Cerebellar nuclear complex (tissue), 1 donor: ENCODE measurements at regions not wholly inside any gene's neighbourhood (a gene's known extent, or its start where the extent isn't known, plus 50 kb on each side); places are given as distances from the start of the nearest gene placed in this dataset.
"Not testable (repeated sequence)": the region's sequence is repeated elsewhere in the genome, so short reads cannot be mapped to it uniquely, and the experiment has no call there.

Experiments used
- DNase-seq, 2 experiments: peaks; one replicate each; lab custom pipeline; 2025; lab: John Stamatoyannopoulos, UW

DNA sequence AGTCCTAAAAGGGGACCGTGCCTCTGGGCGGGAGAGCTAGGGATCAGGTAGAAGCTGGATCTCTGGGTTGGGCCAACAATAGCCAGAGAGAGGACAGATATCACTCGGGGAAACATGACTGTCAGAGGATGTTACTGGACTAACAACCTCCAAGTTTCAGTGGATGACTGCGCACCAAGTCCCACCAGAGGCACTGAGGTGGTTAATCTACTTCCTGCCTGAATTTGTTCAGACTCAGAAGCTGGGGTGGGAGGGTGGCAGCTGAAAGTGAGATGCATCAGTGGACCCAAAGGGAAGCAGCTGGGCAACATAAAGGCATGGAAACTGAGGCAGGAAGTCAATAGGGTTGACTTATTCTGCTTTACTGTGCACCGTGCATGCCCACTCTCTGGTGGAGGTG lies 130.1 kb upstream of the SLC44A1 start:
- DNase-seq, result no peak

DNA sequence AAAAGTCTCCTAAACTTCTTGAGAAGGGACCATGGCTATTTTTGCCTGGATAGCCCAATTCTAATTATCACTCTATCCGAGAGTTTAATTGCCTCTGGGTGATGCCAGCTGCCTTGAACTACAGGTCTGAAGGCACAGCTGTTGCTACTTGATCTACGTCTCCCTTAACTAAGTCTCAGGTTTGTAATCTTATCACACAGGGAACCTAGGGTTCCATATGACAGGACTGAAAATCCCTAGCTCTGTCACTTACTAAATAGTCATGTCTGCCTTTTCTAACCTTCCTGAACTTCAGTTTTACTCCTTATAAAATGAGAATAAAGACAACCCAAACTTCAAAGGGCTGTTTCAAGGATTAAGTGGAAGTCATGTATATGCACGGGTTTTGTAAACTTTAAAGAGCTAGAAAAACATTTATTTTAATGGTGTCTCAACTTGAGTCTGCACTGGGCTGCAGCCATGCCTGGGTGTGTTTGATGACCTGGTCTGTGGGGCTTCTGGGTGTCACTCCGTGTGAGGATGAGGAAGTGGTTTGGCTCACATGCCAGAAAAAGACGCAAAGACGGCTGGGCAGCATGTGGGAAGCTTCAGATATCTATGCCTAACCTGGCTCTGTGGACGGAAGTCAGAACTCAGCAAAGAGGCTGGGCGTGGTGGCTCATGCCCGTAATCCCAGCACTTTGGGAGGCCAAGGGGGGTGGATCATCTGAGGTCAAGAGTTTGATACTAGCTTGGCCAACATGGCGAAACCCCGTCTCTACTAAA lies 129.3 kb upstream of the SLC44A1 start:
- no peak for DNase-seq

DNA sequence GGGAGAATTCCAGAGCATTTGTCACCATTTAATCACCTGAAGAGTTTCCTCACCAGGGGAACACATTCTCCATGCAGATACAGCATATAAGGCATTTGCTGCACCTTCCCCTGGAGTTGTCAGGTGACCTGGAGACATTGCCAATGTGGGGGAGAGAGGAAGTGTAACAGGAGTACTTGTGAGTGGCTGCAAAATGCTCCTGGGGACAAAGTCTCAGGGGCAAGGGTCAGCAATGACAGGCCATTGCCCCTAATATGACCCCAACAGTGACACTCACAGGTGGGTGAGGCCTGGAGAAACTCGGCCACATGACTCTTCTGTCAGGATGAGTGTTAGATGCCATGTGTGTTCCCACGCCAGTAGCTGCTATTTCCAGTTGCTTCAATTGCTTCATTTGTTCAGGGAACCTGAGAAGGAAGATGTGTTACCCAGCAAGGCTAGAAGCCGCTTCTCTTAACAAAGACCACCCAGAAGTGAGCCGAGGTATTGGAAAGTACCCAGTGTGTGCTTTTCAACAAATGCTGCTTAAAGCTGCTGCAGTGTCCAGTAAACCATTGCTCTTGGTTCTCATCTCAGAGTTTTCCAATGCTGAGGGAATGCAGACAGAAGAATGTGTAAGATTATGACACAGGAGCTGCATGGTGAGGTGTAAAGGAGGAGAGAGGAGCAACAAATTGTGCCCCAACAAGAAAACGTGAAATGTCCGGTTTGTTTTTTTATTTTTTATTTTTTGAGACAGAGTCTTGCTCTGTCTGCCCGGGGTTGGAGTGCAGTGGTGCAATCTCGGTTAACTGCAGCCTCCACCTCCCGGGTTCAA lies 128.2 kb upstream of the SLC44A1 start:
- no peak for DNase-seq

DNA sequence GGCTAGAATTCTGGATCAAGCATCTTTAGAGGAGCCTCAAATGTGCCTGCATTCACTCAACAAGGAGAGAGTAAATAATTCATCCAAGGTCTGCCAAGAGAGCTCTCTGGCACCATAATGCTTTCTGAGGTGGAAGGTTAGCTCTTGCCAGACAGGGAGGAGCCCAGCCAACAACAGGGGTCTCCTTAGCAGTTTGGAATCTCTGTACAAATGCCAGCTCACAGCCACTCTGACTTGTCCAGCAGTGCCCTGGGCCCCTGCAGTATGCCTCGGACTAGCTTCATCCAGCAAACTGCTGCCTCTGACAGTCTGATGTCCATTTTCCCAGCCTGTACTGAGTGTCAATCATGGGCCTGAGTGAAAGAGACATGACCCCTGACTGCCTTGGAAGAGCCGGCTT lies 127.2 kb upstream of the SLC44A1 start:
- no peak for DNase-seq

DNA sequence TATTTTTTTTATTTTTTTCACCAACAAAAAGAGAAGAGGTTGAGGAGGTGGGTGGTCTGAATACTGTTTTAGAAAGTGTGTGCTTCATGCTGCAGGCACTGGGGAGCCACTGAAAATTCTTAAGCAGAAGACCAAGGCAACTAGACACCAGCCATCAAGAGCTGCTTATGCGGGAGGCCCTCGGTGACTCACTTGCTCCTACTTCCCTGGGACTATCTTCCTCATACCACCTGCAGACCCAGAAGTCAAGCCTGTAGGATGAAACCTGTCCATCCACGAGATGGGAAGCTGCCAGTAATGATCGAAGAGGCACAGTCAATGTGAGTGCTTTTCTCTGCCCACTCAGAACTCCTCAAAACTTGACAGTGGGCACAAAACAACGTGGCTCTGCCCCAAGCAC lies 125.8 kb upstream of the SLC44A1 start:
- DNase-seq, result no peak

DNA sequence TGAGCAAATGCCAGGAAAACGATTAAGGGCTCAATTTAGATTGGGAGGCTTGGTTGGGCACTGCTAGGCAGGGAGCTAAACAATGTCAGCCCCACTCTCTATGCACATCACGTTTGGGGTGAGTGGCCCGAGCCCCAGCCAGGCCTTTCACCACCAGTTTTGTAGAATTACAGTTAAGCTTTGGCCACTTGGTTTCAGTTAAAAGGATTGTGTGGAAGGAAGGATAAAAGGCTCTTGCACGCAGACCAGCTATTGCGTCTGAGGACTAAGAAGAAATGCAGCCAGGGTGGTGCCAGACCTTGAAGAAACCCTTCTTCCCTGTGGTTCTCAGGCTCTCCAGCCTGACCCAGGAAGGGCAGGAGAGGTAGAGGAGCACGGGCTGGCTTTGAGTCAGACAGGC lies 125.3 kb upstream of the SLC44A1 start:
- no peak for DNase-seq

DNA sequence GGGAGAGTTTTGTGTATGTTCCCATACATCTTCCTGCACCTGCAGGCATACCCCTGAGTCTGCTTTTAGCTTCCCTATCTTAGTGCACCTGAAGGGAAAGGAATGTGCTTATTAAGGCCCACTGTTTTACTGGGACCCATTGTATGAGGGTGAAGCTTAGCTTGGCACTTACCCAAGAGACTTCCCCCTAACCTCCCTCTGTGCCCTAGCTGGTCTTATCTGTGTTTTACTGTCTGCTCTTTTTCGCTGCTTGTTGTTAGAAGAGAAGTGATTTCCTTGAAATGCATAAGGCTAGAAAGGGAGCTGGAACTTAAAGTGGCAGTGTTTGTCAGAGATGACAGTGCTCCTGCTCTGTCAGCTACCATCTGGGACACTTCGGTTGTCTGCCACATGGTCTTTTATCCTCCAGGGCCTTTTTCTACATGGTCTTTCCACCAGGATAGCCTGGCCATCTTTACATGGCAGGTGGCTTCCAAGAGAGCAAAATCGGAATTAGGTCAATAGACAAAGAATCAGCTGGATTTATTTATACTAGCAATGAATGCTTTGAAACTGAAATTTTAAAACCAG lies 122.5 kb upstream of the SLC44A1 start:
- DNase-seq, result no peak

DNA sequence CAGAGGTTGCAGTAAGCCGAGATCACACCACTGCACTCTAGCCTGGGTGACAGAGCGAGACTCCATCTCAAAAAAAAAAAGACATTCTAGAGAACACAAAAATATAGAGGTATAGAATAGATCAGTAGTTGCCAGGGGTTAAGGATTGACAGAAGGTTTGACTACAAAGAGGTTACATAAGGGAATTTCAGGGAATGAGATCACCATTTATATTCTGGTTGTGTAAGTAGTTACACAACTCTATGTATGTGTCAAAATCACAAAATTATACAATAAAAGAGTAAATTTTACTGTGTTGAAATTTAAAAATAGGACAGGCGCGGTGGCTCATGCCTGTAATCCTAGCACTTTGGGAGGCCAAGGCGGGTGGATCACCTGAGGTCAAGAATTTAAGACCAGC lies 119.9 kb upstream of the SLC44A1 start:
- not testable (repeated sequence) for DNase-seq

DNA sequence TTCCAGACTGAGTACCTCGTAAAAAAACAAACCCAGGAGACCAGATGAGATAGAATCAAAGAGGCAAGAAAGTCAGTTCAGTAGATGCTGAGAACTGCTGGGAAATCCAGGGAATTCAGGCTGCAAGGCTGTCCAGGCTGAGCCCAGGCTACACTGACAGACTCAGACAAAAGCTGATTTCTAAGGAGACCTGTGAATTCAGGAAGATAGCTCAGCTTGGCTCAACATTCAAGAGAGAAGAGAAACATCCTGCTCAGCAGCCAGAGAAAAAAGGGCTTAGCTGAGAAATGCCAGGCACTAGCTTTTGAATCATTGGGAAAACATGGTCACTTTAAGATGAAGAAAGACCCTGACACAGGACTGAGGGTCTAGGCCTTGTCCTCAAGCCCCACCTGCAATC lies 118.2 kb upstream of the SLC44A1 start:
- DNase-seq, result no peak

DNA sequence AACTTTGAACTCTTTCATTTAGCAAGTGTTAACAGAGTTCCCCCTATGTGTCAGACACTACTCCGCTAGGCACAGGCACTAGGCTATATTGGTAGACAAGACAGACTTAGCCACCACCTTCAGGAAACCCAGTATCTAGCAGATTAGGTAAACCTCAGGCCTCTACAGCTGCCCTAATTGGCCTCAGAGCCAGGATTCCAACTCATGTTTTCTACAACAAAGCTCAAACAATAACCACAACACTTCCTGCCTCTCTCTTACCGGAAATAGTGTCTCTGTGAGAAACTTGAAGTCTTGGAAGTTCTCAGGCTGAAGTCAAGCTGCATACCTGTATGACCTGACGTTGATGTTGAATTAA lies 116.6 kb upstream of the SLC44A1 start:
- no peak for DNase-seq

DNA sequence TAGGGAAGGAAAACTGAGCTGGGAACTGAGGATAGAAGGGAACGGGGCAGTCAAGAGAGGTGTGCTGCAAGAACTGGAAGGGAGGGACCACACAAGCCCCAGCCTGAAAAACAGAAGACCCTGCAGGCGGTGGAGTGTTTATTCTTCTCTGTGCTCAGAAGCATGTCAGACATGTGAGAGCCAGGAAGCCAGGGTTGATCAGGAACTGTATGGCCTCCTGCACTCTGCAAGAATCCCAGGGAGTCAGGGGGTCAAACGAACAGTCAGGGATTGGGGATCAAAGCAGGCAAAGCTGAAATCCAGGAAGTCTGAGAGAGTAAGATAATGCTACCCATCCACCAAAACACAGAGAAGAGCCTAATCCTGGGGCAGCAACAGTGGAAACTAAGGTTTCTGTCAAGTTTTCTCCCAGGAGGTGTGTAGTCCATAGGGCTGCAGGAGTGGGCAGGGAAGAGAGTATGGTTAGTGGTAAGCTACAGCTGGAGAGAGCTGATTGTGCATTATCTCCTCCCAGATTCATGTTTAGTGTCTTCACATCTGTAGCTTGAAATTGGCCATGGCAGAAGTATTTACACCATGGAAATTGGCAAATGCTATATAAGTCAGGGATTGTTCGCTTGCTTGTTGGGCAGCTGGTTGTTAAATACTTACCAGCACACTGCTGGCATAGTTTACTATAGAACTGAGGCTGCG lies 115.4 kb upstream of the SLC44A1 start:
- no peak for DNase-seq

DNA sequence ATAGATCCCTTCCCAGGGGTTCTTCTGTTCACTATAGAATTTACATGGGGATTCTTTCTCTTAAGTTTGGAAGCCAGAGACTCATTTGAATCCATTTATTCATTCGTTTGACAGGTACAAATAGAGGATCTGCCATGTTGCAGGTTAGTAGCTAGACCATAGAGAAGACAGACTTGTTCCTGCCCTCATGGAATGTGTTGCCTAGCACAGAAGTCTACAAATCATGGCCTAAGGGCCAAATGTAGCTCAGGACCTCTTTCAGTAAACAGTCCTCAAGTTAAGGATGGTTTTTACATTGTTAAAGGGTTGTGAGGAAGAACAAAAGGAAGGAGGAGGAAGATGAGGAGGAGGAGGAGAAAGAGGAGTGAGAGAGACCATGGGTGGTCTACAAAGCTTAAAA lies 114.7 kb upstream of the SLC44A1 start:
- no peak for DNase-seq

DNA sequence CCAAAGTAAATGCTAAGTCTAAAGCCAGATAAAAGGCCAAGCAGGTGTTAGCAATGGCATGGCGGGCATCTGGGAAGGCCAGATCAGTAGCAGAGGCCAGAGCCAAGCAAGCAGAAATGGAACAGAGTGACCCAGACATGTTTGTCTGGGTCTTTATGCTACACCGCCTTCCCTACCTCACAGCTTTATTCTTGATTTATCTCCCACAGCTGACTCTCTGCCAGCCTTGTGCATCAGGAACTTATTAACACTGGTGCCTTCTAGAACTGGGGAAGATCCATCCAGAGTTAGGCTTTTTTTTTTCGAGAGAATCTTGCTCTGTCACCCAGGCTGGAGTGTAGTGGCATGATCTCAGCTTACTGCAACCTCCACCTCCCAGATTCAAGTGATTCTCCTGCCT lies 112.5 kb upstream of the SLC44A1 start:
- no peak for DNase-seq

DNA sequence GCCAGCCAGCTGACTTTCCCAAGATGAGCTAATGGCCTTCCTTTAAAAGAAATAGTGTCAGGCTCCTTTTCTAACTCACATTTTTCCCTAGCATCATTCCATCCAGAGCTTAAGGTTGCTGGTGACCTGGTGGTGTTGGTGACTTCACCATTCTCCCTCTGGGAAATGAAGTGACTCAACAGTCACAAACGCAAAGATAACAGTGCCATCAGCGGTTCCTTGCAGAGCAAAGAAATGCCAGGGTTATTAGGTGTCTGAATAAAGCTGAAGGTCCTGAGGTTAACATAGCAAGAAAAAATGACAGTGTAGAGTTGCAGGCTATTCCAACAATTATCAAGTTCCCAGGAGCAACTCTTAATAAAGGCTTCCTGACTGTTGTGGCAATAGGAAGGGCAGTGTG lies 111.8 kb upstream of the SLC44A1 start:
- no peak for DNase-seq

DNA sequence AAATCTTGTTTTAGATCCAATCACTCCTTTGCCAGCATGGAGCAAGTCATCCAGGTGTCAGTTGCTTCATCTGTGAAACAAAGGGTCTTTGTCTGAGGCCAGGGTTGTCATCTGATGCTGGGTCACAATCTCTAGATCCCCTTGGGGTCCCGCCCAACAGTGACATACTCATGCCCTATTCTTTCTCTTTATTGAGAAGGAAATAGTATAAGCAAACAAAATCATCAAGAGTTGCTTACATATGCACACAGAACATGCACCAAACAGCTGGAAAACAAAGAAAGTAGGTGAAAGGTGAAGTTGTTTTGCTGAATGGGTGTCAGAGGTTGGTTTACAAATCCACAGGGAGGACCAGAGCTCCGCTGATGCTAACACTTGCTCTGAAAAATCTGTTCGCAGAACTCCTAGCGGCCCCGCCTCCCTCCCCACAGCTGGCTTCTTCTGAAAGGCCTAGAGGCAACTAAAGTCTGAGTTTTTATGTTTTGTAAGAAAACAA lies 106.1 kb upstream of the SLC44A1 start:
- no peak for DNase-seq

DNA sequence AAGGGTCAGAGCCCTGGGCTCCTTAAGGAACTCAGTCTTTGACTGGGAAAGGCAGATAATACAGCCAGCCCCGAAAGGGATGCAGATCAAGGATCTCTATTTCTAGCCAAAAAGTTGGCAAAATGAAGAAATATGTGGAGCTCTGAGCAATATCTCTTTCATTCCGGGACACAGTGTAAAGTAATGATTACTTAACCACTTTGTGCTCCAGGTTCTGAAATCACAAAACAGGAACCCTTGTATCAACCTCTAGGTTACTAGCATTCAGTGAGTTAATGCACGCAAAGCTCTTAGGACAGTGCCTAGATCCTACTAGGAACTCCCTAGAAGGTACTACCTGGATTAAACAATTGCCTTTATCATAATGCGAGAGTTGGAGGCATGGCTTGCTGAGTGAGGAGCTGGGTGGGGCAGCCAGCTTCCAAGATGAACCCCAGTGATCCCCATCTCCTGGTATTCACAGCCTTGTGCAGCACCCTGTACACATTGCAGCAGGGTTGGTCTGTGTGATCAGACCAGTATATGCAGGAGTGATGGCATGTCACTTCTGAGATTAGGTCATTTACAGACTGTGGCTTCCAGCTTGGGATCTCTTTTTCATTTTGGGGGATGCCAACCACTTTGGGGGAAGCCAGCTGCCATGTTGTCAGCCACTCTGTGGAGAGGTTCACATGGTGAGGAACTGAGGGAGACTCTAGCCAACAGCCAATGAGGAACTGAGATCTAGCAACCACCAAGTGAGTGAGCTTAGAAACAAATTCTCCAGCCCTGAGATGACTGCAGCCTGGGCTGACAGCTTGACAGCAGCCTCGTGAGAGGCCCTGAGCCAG lies 103.1 kb upstream of the SLC44A1 start:
- DNase-seq, result no peak

DNA sequence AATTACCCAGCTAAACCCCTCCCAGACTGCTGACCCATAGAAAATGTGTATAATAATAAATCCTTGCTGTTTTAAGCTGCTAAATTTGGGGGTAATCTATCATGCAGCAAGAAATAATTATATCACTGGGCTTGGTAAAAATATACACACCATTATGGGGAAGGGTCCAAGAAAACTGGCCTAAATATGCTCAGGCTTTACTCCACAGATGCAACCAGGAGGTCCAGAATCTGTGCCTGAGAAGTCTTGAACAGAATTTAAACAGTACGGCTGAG lies 102.5 kb upstream of the SLC44A1 start:
- DNase-seq, result no peak

DNA sequence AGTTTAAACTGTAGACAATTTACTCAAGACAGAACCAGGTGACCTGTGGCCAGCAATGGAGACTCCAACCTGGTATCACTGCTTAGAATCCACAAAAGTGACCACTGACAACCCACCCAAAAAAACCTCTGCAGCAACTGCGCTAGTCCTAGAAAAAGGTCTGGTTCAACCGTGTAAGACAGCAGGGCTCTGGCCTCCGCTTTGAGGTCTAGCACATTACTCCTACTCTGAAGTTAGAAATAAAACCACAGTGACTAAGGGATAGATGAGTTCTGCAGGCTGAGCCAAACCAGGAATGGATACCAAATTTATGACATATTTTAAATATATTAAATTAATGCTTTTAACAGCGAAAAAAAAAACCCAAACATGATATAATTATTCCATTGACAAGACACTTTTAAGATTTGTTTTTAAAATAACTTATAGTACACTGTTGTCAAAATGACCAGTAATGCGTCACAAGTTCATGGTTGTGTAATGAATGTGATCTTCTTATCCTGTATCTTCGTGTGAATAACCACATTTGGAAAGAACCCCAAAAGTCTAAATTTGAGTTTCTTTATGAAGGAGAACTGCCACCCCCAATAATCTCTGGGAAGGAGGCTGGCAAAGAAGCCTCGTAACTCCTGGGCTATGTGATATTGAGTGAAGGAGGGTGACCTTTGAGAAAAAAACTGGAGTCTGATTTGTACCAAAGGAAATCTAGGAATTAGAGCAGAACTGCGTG lies 101.9 kb upstream of the SLC44A1 start:
- DNase-seq, result no peak

DNA sequence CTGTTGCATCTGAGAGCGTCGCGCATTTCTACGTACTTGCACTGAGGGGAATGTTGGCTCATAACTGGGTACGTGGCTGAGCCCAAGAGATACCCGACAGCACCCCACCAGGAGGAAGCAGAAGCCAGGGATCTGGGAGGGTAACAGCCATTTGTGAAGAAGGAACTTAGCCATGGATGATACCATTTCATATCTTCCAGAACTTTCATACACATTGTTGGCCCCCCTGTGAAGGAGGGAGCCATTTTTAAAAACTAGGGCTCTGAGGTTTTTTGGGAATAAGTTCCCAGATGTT lies 101.4 kb upstream of the SLC44A1 start:
- DNase-seq, result no peak

DNA sequence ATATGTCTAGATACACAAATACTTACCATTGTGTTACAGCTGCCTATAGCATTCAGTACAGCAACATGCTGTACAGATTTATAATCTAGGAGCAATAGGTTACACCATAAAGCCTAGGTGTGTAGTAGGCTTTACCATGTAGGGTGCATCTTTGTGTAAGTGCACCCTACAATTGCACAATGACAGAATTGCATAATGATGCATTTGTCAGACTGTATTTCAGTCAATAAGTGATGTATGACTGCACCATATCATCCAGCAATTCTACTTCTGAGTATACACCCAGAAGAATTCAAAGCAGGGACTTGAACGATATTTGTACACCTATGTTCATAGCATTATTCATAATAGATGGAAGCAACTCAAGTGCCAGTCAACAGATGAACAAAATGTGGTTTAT lies 100.4 kb upstream of the SLC44A1 start:
- no peak for DNase-seq

DNA sequence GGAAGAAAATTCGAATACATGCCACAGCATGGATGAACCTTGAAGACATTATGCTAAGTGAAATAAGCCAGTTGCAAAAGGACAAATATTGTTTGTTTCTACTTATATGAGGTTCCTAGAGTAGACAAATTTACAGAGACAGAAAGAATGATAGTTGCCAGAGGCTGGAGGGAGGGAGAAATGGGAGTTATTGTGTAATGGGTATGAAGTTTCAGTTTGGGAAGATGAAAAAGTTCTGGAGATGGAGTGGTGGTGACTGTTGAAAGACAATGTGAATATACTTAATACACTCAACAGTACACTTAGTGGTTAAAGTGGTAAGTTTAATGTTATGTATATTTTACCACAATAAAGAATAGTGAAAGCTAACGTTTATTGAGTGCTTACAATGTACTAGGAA lies 99.6 kb upstream of the SLC44A1 start:
- no peak for DNase-seq
